Transverse colon (tissue), 4 donors: ENCODE measurements at regions not wholly inside any gene's neighbourhood (a gene's known extent, or its start where the extent isn't known, plus 50 kb on each side); places are given as distances from the start of the nearest gene placed in this dataset.

Source experiments
- DNase-seq: peaks from one replicate; pipeline ENCODE4 v3.0.0-alpha.2; 2019
- H3K27ac ChIP-seq, 4 donors: fragments of 200-600 bp; sonication (generic); 2 replicates each; pipeline ENCODE4 v1.5.1; 2016 to 2018; ENCODE audit warnings: inconsistent platforms in 4 of 4
- H3K27me3 ChIP-seq: fragments of 200-600 bp; sonication (generic); 2 replicates; pipeline ENCODE4 v1.5.1; 2017; ENCODE audit warnings: inconsistent platforms
- H3K36me3 ChIP-seq, 4 donors: fragments of 200-600 bp; sonication (generic); 2 replicates each; pipeline ENCODE4 v1.5.1; 2017 to 2019; ENCODE audit warnings: inconsistent platforms in 4 of 4
- H3K4me1 ChIP-seq, 4 donors: fragments of 200-600 bp; sonication (generic); 2 replicates each; pipeline ENCODE4 v1.5.1; 2017 to 2020; ENCODE audit warnings: inconsistent platforms in 4 of 4
- H3K4me3 ChIP-seq, 4 donors: fragments of 200-600 bp; sonication (generic); 1 replicate in 1 of 4; 2 replicates in 3 of 4; pipeline versions ENCODE4 v1.5.1 to v1.6.1; 2017 to 2019; ENCODE audit warnings: inconsistent platforms in 4 of 4
- H3K9me3 ChIP-seq, 2 donors: fragments of 200-600 bp; sonication (generic); 2 replicates each; pipeline ENCODE4 v1.5.1; 2017 to 2019; ENCODE audit warnings: inconsistent platforms in 2 of 2
- CTCF ChIP-seq, 5 experiments: fragments of 200-600 bp in 3 of 5; fragments of 450-650 bp in 2 of 5; sonication (generic) in 3 of 5; IDR thresholded peaks; 1 replicate in 2 of 5; 2 replicates in 3 of 5; pipeline ENCODE4 v1.5.1; 2016 to 2017; ENCODE audit warnings: antibody characterized with exemption in 5 of 5, inconsistent platforms in 3 of 5, mild to moderate bottlenecking in 2 of 5, moderate library complexity in 1 of 5
- EP300 ChIP-seq: sonication (generic); formaldehyde crosslinking; IDR thresholded peaks from one replicate; pipeline ENCODE4 v1.6.1; 2017; ENCODE audit warnings: antibody characterized with exemption, low read depth
- POLR2A ChIP-seq: fragments of 450-650 bp; IDR thresholded peaks from one replicate; pipeline ENCODE4 v1.6.1; 2016; ENCODE audit warnings: antibody characterized with exemption, mild to moderate bottlenecking, moderate library complexity
- POLR2AphosphoS5 ChIP-seq, 3 donors: sonication (generic); formaldehyde crosslinking; IDR thresholded peaks; one replicate each; pipeline ENCODE4 v1.6.1; 2016; ENCODE audit warnings: antibody characterized with exemption in 3 of 3
- WGBS, 2 donors: methylation state at CpG; one replicate each; pipeline ENCODE4 v1.1.5; 2018; ENCODE audit warnings: low coverage in 1 of 2; 5-methylcytosine and 5-hydroxymethylcytosine counted together
- in situ Hi-C, 4 donors: fragments of 200-750 bp; cut with MboI; loops; one replicate each; pipeline versions ENCODE4 v1.15.0 to v1.15.1; 2017; ENCODE audit warnings: low sequenced_read_pairs in 3 of 4, low pct_ligation_motif_present in 1 of 4, low pct_unique_long_range_greater_than_20kb in 1 of 4
- intact Hi-C: fragments of 100-400 bp; cut with DNase I; formaldehyde crosslinking; loops from one replicate; pipeline ENCODE4 v1.15.1; 2023; ENCODE audit warnings: low total_unique reads

GRCh38 chr1:113325022-113325421 lies 65.3 kb upstream of the MAGI3 start:
- WGBS, 2 donors, result 76 to 86% methylated on average over 3 of the region's 3 CpGs
- no peaks in the 10 kb centered on the region for H3K27me3 ChIP-seq
- H3K27ac ChIP-seq, result no peak overlapping the region
- no peak for DNase-seq
- intact Hi-C loops (no loop called here), in situ Hi-C loops (no loop called here)
- no peaks in the 10 kb centered on the region for H3K36me3 ChIP-seq
- H3K4me3 ChIP-seq, result no peak overlapping the region
- peaks cover 0 to 14% (median 7%) of the 10 kb centered on the region in 4 donors for H3K4me1 ChIP-seq
- TF ChIP-seq CTCF (IDR thresholded peaks at IDR 0.05) (no peak), POLR2AphosphoS5 (IDR thresholded peaks at IDR 0.05) (no peak), POLR2A (no peak), EP300 (no peak)
- no peaks in the 10 kb centered on the region for H3K9me3 ChIP-seq

- WGBS, 2 donors, result 83 to 91% methylated on average over 2 of the region's 2 CpGs
- in situ Hi-C loops (no loop called here), intact Hi-C loops (no loop called here)
- TF ChIP-seq POLR2A (no peak), CTCF (IDR thresholded peaks at IDR 0.05) (no peak), EP300 (no peak), POLR2AphosphoS5 (IDR thresholded peaks at IDR 0.05) (no peak)
- no peak for DNase-seq
- H3K4me1 ChIP-seq, result no peaks in the 10 kb centered on the region
- H3K27me3 ChIP-seq, result no peaks in the 10 kb centered on the region
- H3K27ac ChIP-seq, result no peak overlapping the region
- no peak overlapping the region for H3K4me3 ChIP-seq
- no peaks in the 10 kb centered on the region for H3K9me3 ChIP-seq
- H3K36me3 ChIP-seq, result no peaks in the 10 kb centered on the region
Measured at GRCh38 chr1:113326976-113327375, 63.3 kb upstream of the MAGI3 start.

- no peak for DNase-seq
- Histone ChIP-seq H3K27me3 (no peaks in the 10 kb centered on the region), H3K4me1 (no peaks in the 10 kb centered on the region), H3K27ac (no peak overlapping the region), H3K9me3 (no peaks in the 10 kb centered on the region), H3K4me3 (no peak overlapping the region), H3K36me3 (no peaks in the 10 kb centered on the region)
- WGBS, 2 donors, result 79 to 100% methylated on average over 1 to 2 of the region's 2 CpGs
- no peak for TF ChIP-seq POLR2AphosphoS5 (IDR thresholded peaks at IDR 0.05)
- no peak for TF ChIP-seq POLR2A
- TF ChIP-seq EP300, result no peak
- TF ChIP-seq CTCF (IDR thresholded peaks at IDR 0.05), result no peak
- intact Hi-C loops (no loop called here), in situ Hi-C loops (no loop called here)
Measured at GRCh38 chr1:113333056-113333455, 57.3 kb upstream of the MAGI3 start.

GRCh38 chr1:113340038-113340437 lies 50.3 kb upstream of the MAGI3 start:
- Histone ChIP-seq H3K27ac (no peak overlapping the region), H3K4me3 (no peak overlapping the region), H3K36me3 (no peaks in the 10 kb centered on the region), H3K4me1 (no peaks in the 10 kb centered on the region), H3K27me3 (no peaks in the 10 kb centered on the region), H3K9me3 (no peaks in the 10 kb centered on the region)
- no peak for TF ChIP-seq POLR2A
- no peak for TF ChIP-seq POLR2AphosphoS5 (IDR thresholded peaks at IDR 0.05)
- no peak for TF ChIP-seq EP300
- no peak for TF ChIP-seq CTCF (IDR thresholded peaks at IDR 0.05)
- no peak for DNase-seq
- in situ Hi-C loops (no loop called here), intact Hi-C loops (no loop called here)
- 83 to 88% methylated on average over 1 of the region's 1 CpG for WGBS, 2 donors
